DOHH2 (cell line): ENCODE measurements at regions not wholly inside any gene's neighbourhood (a gene's known extent, or its start where the extent isn't known, plus 50 kb on each side); places are given as distances from the start of the nearest gene placed in this dataset.

Experiments used
- H3F3A ChIP-seq: fragments of 200-600 bp; sonication (generic), shearing (Covaris generic); 2 replicates; pipeline ENCODE4 v1.6.0; 2016; ENCODE audit warnings: antibody characterized with exemption, mild to moderate bottlenecking; ENCODE audit not compliant: control insufficient read depth, insufficient read depth
- H3K27ac ChIP-seq: fragments of 200-600 bp; sonication (generic); 2 replicates; pipeline ENCODE4 v1.5.1; 2014; ENCODE audit warnings: low read depth, mild to moderate bottlenecking, low read length, moderate library complexity
- H3K27me3 ChIP-seq: fragments of 200-600 bp; sonication (generic); 2 replicates; pipeline ENCODE4 v1.6.1; 2014; ENCODE audit warnings: mild to moderate bottlenecking, low read length, mixed read lengths; ENCODE audit not compliant: control insufficient read depth
- H3K36me3 ChIP-seq: fragments of 200-600 bp; sonication (generic); 2 replicates; pipeline ENCODE4 v1.6.1; 2014; ENCODE audit warnings: mild to moderate bottlenecking, low read length, moderate library complexity, mixed read lengths; ENCODE audit not compliant: control insufficient read depth
- H3K4me1 ChIP-seq: fragments of 200-600 bp; sonication (generic); 2 replicates; pipeline ENCODE4 v1.6.1; 2014; ENCODE audit warnings: mild to moderate bottlenecking, low read length, mixed read lengths; ENCODE audit not compliant: control insufficient read depth
- H3K4me2 ChIP-seq: fragments of 200-600 bp; sonication (generic); 2 replicates; pipeline ENCODE4 v1.6.0; 2014; ENCODE audit warnings: mild to moderate bottlenecking, low read length, moderate library complexity
- H3K4me3 ChIP-seq: fragments of 200-600 bp; sonication (generic); 2 replicates; pipeline ENCODE4 v1.5.1; 2014; ENCODE audit warnings: mild to moderate bottlenecking, low read length, mixed read lengths
- H3K79me2 ChIP-seq: fragments of 200-600 bp; sonication (generic); 2 replicates; pipeline ENCODE4 v1.6.1; 2014; ENCODE audit warnings: mild to moderate bottlenecking, low read length, mixed read lengths; ENCODE audit not compliant: control insufficient read depth
- H3K9me2 ChIP-seq: fragments of 200-600 bp; sonication (generic); replicated peaks from 2 replicates; pipeline ENCODE4 v1.6.1; 2014; ENCODE audit warnings: mild to moderate bottlenecking, low read length, mixed read lengths; ENCODE audit not compliant: control insufficient read depth
- H3K9me3 ChIP-seq: fragments of 200-600 bp; sonication (generic); 2 replicates; pipeline ENCODE4 v1.6.1; 2014; ENCODE audit warnings: antibody characterized with exemption, low read length, mixed read lengths; ENCODE audit not compliant: control insufficient read depth, insufficient read depth
- H4K20me1 ChIP-seq: fragments of 200-600 bp; sonication (generic); 2 replicates; pipeline ENCODE4 v1.6.0; 2014; ENCODE audit warnings: low read depth, mild to moderate bottlenecking, antibody characterized with exemption, low read length, moderate library complexity; ENCODE audit not compliant: control insufficient read depth, insufficient read depth
- EZH2phosphoT487 ChIP-seq: fragments of 200-600 bp; sonication (generic); IDR thresholded peaks from 2 replicates; pipeline ENCODE4 v1.6.1; 2017; ENCODE audit warnings: borderline replicate concordance, mild to moderate bottlenecking, antibody characterized with exemption, low read length, moderate library complexity, mixed read lengths
- TF ChIP-seq, protein P1 (sequence below): fragments of 200-600 bp; sonication (generic); IDR thresholded peaks from one replicate; pipeline ENCODE4 v1.5.1; 2014; ENCODE audit warnings: antibody characterized with exemption, mild to moderate bottlenecking, low read depth, low read length; ENCODE audit not compliant: poor library complexity, severe bottlenecking

DNA sequence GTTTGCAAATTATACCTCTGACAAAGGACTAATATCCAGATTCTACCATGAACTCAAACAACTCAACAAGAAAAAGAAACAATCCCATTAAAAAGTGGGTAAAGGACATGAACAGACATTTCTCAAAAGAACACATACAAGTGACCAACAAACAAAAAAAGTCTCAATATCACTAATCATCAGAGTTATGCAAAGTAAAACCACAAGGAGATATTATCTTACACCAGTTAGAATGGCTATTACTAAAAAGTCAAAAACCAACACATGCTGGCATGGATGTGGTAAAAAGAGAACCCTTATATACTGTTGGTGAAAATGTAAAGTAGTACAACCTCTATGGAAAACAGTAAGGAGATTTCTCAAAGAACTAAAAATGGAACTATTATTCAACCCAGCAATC, 234.4 kb downstream of the NKX6-1 start:
- Histone ChIP-seq H3K4me1 (peaks cover 7% of the 10 kb centered on the region), H3K4me3 (no peak overlapping the region), H4K20me1 (no peaks in the 10 kb centered on the region), H3K9me2 (no peaks in the 10 kb centered on the region), H3K9me3 (no peaks in the 10 kb centered on the region), H3K4me2 (no peak overlapping the region), H3K27me3 (no peaks in the 10 kb centered on the region), H3K36me3 (no peaks in the 10 kb centered on the region), H3F3A (no peaks in the 10 kb centered on the region), H3K27ac (no peak overlapping the region), H3K79me2 (no peaks in the 10 kb centered on the region)
- TF ChIP-seq EZH2phosphoT487: no peak
- TF ChIP-seq, protein P1, sequence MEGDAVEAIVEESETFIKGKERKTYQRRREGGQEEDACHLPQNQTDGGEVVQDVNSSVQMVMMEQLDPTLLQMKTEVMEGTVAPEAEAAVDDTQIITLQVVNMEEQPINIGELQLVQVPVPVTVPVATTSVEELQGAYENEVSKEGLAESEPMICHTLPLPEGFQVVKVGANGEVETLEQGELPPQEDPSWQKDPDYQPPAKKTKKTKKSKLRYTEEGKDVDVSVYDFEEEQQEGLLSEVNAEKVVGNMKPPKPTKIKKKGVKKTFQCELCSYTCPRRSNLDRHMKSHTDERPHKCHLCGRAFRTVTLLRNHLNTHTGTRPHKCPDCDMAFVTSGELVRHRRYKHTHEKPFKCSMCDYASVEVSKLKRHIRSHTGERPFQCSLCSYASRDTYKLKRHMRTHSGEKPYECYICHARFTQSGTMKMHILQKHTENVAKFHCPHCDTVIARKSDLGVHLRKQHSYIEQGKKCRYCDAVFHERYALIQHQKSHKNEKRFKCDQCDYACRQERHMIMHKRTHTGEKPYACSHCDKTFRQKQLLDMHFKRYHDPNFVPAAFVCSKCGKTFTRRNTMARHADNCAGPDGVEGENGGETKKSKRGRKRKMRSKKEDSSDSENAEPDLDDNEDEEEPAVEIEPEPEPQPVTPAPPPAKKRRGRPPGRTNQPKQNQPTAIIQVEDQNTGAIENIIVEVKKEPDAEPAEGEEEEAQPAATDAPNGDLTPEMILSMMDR: no peak

DNA sequence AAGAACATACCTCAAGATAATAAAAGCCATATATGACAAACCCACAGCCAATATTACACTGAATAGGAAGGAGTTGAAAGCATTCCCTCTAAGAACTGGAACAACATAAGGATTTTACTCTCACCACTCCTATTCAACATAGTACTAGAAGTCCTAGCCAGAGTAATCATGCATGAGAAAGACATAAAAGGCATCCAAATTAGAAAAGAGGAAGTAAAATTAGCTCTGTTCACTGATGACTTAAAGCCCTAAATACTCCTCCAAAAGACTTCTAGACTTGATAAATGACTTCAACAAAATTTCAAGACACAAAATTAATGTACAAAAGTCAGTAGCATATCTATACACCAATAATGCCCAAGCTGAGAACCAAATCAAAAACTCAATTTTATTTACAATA, 235.7 kb downstream of the NKX6-1 start:
- Histone ChIP-seq H3K4me3 (no peak overlapping the region), H3F3A (no peaks in the 10 kb centered on the region), H3K9me2 (no peaks in the 10 kb centered on the region), H3K4me2 (no peak overlapping the region), H3K36me3 (no peaks in the 10 kb centered on the region), H3K4me1 (peaks cover 7% of the 10 kb centered on the region), H3K79me2 (no peaks in the 10 kb centered on the region), H3K9me3 (no peaks in the 10 kb centered on the region), H4K20me1 (no peaks in the 10 kb centered on the region), H3K27me3 (no peaks in the 10 kb centered on the region), H3K27ac (no peak overlapping the region)
- TF ChIP-seq, protein P1: no peak
- no peak for TF ChIP-seq EZH2phosphoT487

DNA sequence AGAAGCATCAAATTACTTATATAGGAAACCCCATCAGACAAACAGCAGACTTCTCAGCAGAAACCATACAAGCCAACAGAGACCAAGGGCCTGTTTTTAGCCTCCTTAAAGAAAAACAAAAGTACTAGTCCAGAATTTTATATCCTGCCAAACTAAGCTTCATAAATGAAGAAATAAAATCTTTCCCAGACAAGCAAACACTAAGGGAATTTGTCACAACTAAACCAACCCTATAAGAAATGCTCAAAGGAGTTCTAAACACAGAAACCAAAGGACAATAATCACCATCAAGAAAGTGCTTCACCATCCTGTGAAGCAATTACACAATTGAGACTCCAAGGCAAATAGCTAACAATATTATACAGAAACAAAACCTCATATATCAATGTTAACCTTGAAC, 238.6 kb downstream of the NKX6-1 start:
- Histone ChIP-seq H3K27me3 (no peaks in the 10 kb centered on the region), H3K4me2 (no peak overlapping the region), H3K4me3 (no peak overlapping the region), H3K36me3 (no peaks in the 10 kb centered on the region), H3K79me2 (no peaks in the 10 kb centered on the region), H3K4me1 (peaks cover 7% of the 10 kb centered on the region), H3K9me3 (no peaks in the 10 kb centered on the region), H4K20me1 (no peaks in the 10 kb centered on the region), H3K27ac (no peak overlapping the region), H3F3A (no peaks in the 10 kb centered on the region), H3K9me2 (no peaks in the 10 kb centered on the region)
- no peak for TF ChIP-seq EZH2phosphoT487
- TF ChIP-seq, protein P1: no peak
